CD4-positive, alpha-beta T cell treated with Interferon gamma for 1 hour (primary cell): ENCODE measurements at regions not wholly inside any gene's neighbourhood (a gene's known extent, or its start where the extent isn't known, plus 50 kb on each side); places are given as distances from the start of the nearest gene placed in this dataset.

Source experiments
- DNase-seq: peaks from one replicate; pipeline ENCODE4 v3.0.0-alpha.2; 2020

DNA sequence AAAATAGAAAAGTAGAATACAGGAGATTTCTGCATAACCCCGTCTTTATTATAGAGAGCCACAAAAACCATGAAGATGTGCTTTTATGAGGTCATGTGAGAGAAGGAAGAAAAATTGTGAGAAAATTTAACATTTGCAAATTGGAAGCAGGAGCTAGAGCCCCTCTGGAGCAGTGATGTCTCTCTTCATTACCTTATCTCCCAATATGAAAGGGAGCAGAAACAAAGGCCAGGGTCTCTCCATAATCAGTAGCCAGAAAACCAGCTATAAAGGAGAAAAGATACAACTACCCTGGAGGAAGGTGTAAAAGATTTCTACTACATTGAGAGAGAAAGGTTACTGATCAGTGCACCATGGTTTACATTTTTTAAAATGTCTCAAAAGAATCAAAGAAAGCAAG, 53.2 kb upstream of the ITGA1 start:
- no peak for DNase-seq

DNA sequence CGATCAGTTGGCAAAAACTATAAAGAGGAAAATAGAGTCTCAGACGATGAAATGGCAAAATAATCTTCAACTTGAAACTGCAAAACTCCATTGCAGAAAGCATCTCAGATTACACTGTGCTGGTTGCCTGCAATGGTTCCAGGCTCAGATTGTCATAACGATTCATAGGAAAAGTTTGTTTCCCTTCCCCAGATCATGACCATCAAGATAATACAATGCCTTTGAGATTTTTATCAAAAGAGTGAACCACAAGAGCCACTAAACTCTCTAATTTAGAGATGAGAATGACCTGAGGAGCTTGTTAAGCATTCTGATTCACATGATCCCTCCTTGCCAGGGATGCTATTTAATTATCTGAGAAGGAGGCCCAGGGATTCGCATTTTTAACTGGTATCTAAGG, 52.6 kb upstream of the ITGA1 start:
- DNase-seq = no peak
